ENCODE measurements at regions not wholly inside any gene's neighbourhood (a gene's known extent, or its start where the extent isn't known, plus 50 kb on each side); places are given as distances from the start of the nearest gene placed in this dataset.

DNA sequence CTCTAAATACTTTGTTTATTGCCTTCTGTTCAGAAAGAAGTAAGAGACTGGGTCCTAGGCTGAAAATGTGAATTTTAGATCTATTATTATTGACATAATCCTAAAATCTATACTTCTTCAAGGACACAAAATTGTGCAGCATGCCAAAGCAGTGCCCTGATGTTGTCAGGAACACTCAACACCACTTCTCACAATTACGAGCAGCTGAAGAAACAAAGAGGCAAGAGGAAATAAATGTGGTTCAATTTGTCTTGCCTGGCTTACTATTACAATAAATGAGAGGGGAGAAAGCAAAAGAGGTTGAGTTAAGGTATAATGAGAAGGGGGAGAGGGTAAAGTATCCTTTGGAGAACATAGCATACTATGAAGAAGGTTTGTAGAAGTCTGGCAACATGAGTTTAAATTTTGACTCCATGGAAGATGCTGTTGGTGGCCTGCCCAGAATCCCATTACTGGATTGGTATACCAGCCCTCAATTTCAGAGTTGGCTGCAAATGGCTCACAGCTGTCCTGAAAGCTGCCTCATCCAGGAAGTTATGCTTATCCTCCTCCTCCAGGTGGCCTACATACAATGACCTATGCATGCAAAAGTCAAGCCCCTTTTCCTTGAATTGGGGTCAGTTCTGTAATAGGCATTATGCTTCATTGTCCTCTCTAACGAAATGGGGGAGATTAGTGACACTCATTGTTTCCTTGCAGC is 274.6 kb upstream of the SMIM30 start:
- no peaks in the 10 kb centered on the region for H3K36me3 ChIP-seq (ENCODE audit: control insufficient read depth in 2 of 2, insufficient read depth in 2 of 2, low read length in 2 of 2)
- no peaks in the 10 kb centered on the region for H3K9me3 ChIP-seq (ENCODE audit: control insufficient read depth in 2 of 2, low read length in 2 of 2)
- H3K27me3 ChIP-seq (ENCODE audit: control insufficient read depth in 1 of 2, insufficient read depth in 2 of 2, low read length in 2 of 2), result no peaks in the 10 kb centered on the region

GRCh38 chr7:113392421-113392820 is 274.1 kb upstream of the SMIM30 start:
- H3K27me3 ChIP-seq (ENCODE audit: control insufficient read depth in 1 of 2, insufficient read depth in 2 of 2, low read length in 2 of 2), result no peaks in the 10 kb centered on the region
- no peak overlapping the region for H3K4me3 ChIP-seq (ENCODE audit: low read length in 2 of 2)
- H3K36me3 ChIP-seq (ENCODE audit: control insufficient read depth in 2 of 2, insufficient read depth in 2 of 2, low read length in 2 of 2), result no peaks in the 10 kb centered on the region
- H3K4me1 ChIP-seq (ENCODE audit: control insufficient read depth, insufficient read depth, low read length), result no peaks in the 10 kb centered on the region
- H3K27ac ChIP-seq (ENCODE audit: low read length), result no peak overlapping the region
- H3K9me3 ChIP-seq (ENCODE audit: control insufficient read depth in 2 of 2, low read length in 2 of 2), result no peaks in the 10 kb centered on the region
- no peak overlapping the region for H3K9ac ChIP-seq (ENCODE audit: low read length in 2 of 2)

More for the DNA sequence above, 274.6 kb upstream of the SMIM30 start:
- no peak overlapping the region for H3K27ac ChIP-seq (ENCODE audit: low read length)
- H3K9ac ChIP-seq (ENCODE audit: low read length in 2 of 2), result no peak overlapping the region
- H3K4me3 ChIP-seq (ENCODE audit: low read length in 2 of 2), result no peak overlapping the region
- H3K4me1 ChIP-seq (ENCODE audit: control insufficient read depth, insufficient read depth, low read length), result no peaks in the 10 kb centered on the region

DNA sequence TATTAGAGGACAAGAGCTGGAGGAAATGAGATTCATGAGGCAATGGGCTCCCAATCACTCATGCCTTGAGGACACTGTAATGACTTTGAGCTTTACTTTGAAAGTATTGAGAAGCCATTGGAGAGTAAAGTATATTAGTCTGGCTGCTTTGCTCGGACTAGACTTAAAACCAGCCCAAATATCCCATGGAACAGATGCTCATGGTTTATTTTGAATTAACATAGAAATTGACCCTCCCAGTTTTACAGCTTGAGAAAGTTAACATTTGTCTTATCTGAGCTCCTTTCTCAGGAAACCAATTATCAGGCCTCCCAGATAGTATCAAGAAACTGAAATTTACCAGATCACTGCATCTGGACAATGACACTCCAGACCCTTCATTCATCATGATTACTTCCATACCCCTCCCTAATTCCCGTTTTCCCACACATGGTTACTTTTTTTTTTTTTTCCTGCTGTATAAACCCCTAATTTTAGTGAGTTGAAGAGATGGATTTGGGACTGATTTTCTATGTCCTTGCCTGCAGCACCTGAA is 270.8 kb upstream of the SMIM30 start:
- no peaks in the 10 kb centered on the region for H3K36me3 ChIP-seq (ENCODE audit: control insufficient read depth in 2 of 2, insufficient read depth in 2 of 2, low read length in 2 of 2)
- no peaks in the 10 kb centered on the region for H3K9me3 ChIP-seq (ENCODE audit: control insufficient read depth in 2 of 2, low read length in 2 of 2)
- no peak overlapping the region for H3K4me3 ChIP-seq (ENCODE audit: low read length in 2 of 2)

DNA sequence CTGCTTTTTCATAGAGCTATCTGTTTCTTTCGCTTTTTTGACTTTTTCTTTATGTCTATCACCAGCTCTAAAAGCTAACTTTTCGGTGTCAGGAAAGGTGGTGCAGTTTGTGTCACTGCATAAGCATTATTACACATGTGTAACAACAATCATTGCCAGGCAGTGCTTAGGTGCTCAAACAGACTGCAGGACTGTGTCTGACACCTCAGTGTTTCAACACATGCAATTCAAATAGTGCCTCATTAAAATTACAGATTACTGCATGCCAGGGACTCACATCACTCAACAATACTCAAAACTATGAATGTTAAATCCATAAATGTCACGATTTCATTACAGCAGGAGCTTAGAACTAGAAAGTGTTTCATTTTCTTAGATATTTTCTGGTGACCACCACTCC is 265.3 kb upstream of the SMIM30 start:
- Histone ChIP-seq H3K9ac (ENCODE audit: low read length in 2 of 2) (no peak overlapping the region), H3K9me3 (ENCODE audit: control insufficient read depth in 2 of 2, low read length in 2 of 2) (no peaks in the 10 kb centered on the region), H3K4me3 (ENCODE audit: low read length in 2 of 2) (no peak overlapping the region), H3K27ac (ENCODE audit: low read length) (no peak overlapping the region), H3K4me1 (ENCODE audit: control insufficient read depth, insufficient read depth, low read length) (no peaks in the 10 kb centered on the region), H3K36me3 (ENCODE audit: control insufficient read depth in 2 of 2, insufficient read depth in 2 of 2, low read length in 2 of 2) (no peaks in the 10 kb centered on the region), H3K27me3 (ENCODE audit: control insufficient read depth in 1 of 2, insufficient read depth in 2 of 2, low read length in 2 of 2) (no peaks in the 10 kb centered on the region)

More for the DNA sequence above, 270.8 kb upstream of the SMIM30 start:
- H3K9ac ChIP-seq (ENCODE audit: low read length in 2 of 2), result no peak overlapping the region
- no peaks in the 10 kb centered on the region for H3K27me3 ChIP-seq (ENCODE audit: control insufficient read depth in 1 of 2, insufficient read depth in 2 of 2, low read length in 2 of 2)
- H3K27ac ChIP-seq (ENCODE audit: low read length), result no peak overlapping the region
- no peaks in the 10 kb centered on the region for H3K4me1 ChIP-seq (ENCODE audit: control insufficient read depth, insufficient read depth, low read length)

- no peak overlapping the region for H3K4me3 ChIP-seq (ENCODE audit: low read length in 2 of 2)
- no peaks in the 10 kb centered on the region for H3K4me1 ChIP-seq (ENCODE audit: control insufficient read depth, insufficient read depth, low read length)
- no peak overlapping the region for H3K27ac ChIP-seq (ENCODE audit: low read length)
- H3K9ac ChIP-seq (ENCODE audit: low read length in 2 of 2), result no peak overlapping the region
- no peaks in the 10 kb centered on the region for H3K36me3 ChIP-seq (ENCODE audit: control insufficient read depth in 2 of 2, insufficient read depth in 2 of 2, low read length in 2 of 2)
- H3K27me3 ChIP-seq (ENCODE audit: control insufficient read depth in 1 of 2, insufficient read depth in 2 of 2, low read length in 2 of 2), result no peaks in the 10 kb centered on the region
- H3K9me3 ChIP-seq (ENCODE audit: control insufficient read depth in 2 of 2, low read length in 2 of 2), result no peaks in the 10 kb centered on the region
These were observed 261.4 kb upstream of the SMIM30 start for GRCh38 chr7:113379746-113380145.

- Histone ChIP-seq H3K4me1 (ENCODE audit: control insufficient read depth, insufficient read depth, low read length) (peaks cover 3% of the 10 kb centered on the region), H3K9ac (ENCODE audit: low read length in 2 of 2) (no peak overlapping the region), H3K27ac (ENCODE audit: low read length) (no peak overlapping the region), H3K36me3 (ENCODE audit: control insufficient read depth in 2 of 2, insufficient read depth in 2 of 2, low read length in 2 of 2) (no peaks in the 10 kb centered on the region), H3K4me3 (ENCODE audit: low read length in 2 of 2) (no peak overlapping the region), H3K27me3 (ENCODE audit: control insufficient read depth in 1 of 2, insufficient read depth in 2 of 2, low read length in 2 of 2) (no peaks in the 10 kb centered on the region), H3K9me3 (ENCODE audit: control insufficient read depth in 2 of 2, low read length in 2 of 2) (no peaks in the 10 kb centered on the region)
These were observed 256.6 kb upstream of the SMIM30 start for GRCh38 chr7:113374955-113375354.

GRCh38 chr7:113373863-113374262 is 255.5 kb upstream of the SMIM30 start:
- no peak overlapping the region for H3K9ac ChIP-seq (ENCODE audit: low read length in 2 of 2)
- no peaks in the 10 kb centered on the region for H3K36me3 ChIP-seq (ENCODE audit: control insufficient read depth in 2 of 2, insufficient read depth in 2 of 2, low read length in 2 of 2)
- no peak overlapping the region for H3K27ac ChIP-seq (ENCODE audit: low read length)
- peaks cover 3% of the 10 kb centered on the region for H3K4me1 ChIP-seq (ENCODE audit: control insufficient read depth, insufficient read depth, low read length)
- no peak overlapping the region for H3K4me3 ChIP-seq (ENCODE audit: low read length in 2 of 2)
- no peaks in the 10 kb centered on the region for H3K9me3 ChIP-seq (ENCODE audit: control insufficient read depth in 2 of 2, low read length in 2 of 2)
- no peaks in the 10 kb centered on the region for H3K27me3 ChIP-seq (ENCODE audit: control insufficient read depth in 1 of 2, insufficient read depth in 2 of 2, low read length in 2 of 2)

GRCh38 chr7:113371416-113372043 is 253.2 kb upstream of the SMIM30 start:
- no peaks in the 10 kb centered on the region for H3K27me3 ChIP-seq (ENCODE audit: control insufficient read depth in 1 of 2, insufficient read depth in 2 of 2, low read length in 2 of 2)
- H3K4me1 ChIP-seq (ENCODE audit: control insufficient read depth, insufficient read depth, low read length), result peaks cover 3% of the 10 kb centered on the region

DNA sequence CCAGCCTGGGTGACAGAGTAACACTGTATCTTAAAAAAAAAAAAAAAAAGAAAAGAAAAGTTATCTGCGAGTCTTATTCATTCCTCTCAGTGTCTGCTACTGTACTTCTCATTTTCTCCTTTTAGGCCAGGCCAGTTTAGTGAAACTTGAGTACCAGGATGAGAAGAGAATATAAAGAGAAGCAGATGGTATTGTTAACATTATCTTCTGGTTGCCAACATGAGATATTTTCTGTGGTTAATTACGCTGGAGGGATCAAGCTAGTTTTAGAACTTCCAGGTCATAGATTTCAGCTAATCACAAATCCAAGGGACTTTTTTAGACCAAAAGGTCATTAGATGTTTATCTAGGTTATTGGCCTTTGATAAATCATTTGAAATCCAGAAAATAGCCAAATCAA is 252.6 kb upstream of the SMIM30 start:
- H3K4me1 ChIP-seq (ENCODE audit: control insufficient read depth, insufficient read depth, low read length), result peaks cover 3% of the 10 kb centered on the region
- H3K9ac ChIP-seq (ENCODE audit: low read length in 2 of 2), result no peak overlapping the region
- no peaks in the 10 kb centered on the region for H3K9me3 ChIP-seq (ENCODE audit: control insufficient read depth in 2 of 2, low read length in 2 of 2)
- no peaks in the 10 kb centered on the region for H3K36me3 ChIP-seq (ENCODE audit: control insufficient read depth in 2 of 2, insufficient read depth in 2 of 2, low read length in 2 of 2)
- H3K27ac ChIP-seq (ENCODE audit: low read length), result no peak overlapping the region
- H3K4me3 ChIP-seq (ENCODE audit: low read length in 2 of 2), result no peak overlapping the region
- H3K27me3 ChIP-seq (ENCODE audit: control insufficient read depth in 1 of 2, insufficient read depth in 2 of 2, low read length in 2 of 2), result no peaks in the 10 kb centered on the region

More at GRCh38 chr7:113371416-113372043, 253.2 kb upstream of the SMIM30 start:
- H3K27ac ChIP-seq (ENCODE audit: low read length), result no peak overlapping the region
- no peaks in the 10 kb centered on the region for H3K36me3 ChIP-seq (ENCODE audit: control insufficient read depth in 2 of 2, insufficient read depth in 2 of 2, low read length in 2 of 2)
- H3K9me3 ChIP-seq (ENCODE audit: control insufficient read depth in 2 of 2, low read length in 2 of 2), result no peaks in the 10 kb centered on the region
- H3K9ac ChIP-seq (ENCODE audit: low read length in 2 of 2), result no peak overlapping the region
- H3K4me3 ChIP-seq (ENCODE audit: low read length in 2 of 2), result no peak overlapping the region

- Histone ChIP-seq H3K9ac (ENCODE audit: low read length in 2 of 2) (no peak overlapping the region), H3K9me3 (ENCODE audit: control insufficient read depth in 2 of 2, low read length in 2 of 2) (no peaks in the 10 kb centered on the region), H3K4me3 (ENCODE audit: low read length in 2 of 2) (no peak overlapping the region)
These were observed 249.9 kb upstream of the SMIM30 start for GRCh38 chr7:113368256-113368655.

GRCh38 chr7:113367041-113367586 is 248.8 kb upstream of the SMIM30 start:
- no peak overlapping the region for H3K27ac ChIP-seq (ENCODE audit: low read length)
- H3K4me1 ChIP-seq (ENCODE audit: control insufficient read depth, insufficient read depth, low read length), result peaks cover 3% of the 10 kb centered on the region
- H3K4me3 ChIP-seq (ENCODE audit: low read length in 2 of 2), result no peak overlapping the region
- H3K9ac ChIP-seq (ENCODE audit: low read length in 2 of 2), result no peak overlapping the region
- H3K36me3 ChIP-seq (ENCODE audit: control insufficient read depth in 2 of 2, insufficient read depth in 2 of 2, low read length in 2 of 2), result no peaks in the 10 kb centered on the region
- H3K27me3 ChIP-seq (ENCODE audit: control insufficient read depth in 1 of 2, insufficient read depth in 2 of 2, low read length in 2 of 2), result no peaks in the 10 kb centered on the region
- H3K9me3 ChIP-seq (ENCODE audit: control insufficient read depth in 2 of 2, low read length in 2 of 2), result no peaks in the 10 kb centered on the region

More at GRCh38 chr7:113368256-113368655, 249.9 kb upstream of the SMIM30 start:
- Histone ChIP-seq H3K36me3 (ENCODE audit: control insufficient read depth in 2 of 2, insufficient read depth in 2 of 2, low read length in 2 of 2) (no peaks in the 10 kb centered on the region), H3K4me1 (ENCODE audit: control insufficient read depth, insufficient read depth, low read length) (peaks cover 3% of the 10 kb centered on the region), H3K27me3 (ENCODE audit: control insufficient read depth in 1 of 2, insufficient read depth in 2 of 2, low read length in 2 of 2) (no peaks in the 10 kb centered on the region), H3K27ac (ENCODE audit: low read length) (no peak overlapping the region)

Measured in stomach smooth muscle (tissue), 2 donors.